KMS-11 (cell line): ENCODE measurements at regions not wholly inside any gene's neighbourhood (a gene's known extent, or its start where the extent isn't known, plus 50 kb on each side); places are given as distances from the start of the nearest gene placed in this dataset.

Experiments used
- H2AFZ ChIP-seq: fragments of 200-600 bp; sonication (generic); 2 replicates; pipeline ENCODE4 v1.6.1; 2016; ENCODE audit warnings: antibody characterized with exemption, mixed run types, low read depth
- H3K27ac ChIP-seq: fragments of 200-600 bp; sonication (generic); 2 replicates; pipeline ENCODE4 v1.6.1; 2016; ENCODE audit warnings: mild to moderate bottlenecking, mixed run types
- H3K27me3 ChIP-seq: fragments of 200-600 bp; sonication (generic); 2 replicates; pipeline ENCODE4 v1.6.1; 2017; ENCODE audit warnings: mild to moderate bottlenecking, low read depth, mixed run types, moderate library complexity; ENCODE audit not compliant: insufficient read depth
- H3K36me3 ChIP-seq: fragments of 200-600 bp; sonication (generic); 2 replicates; pipeline ENCODE4 v1.6.1; 2017; ENCODE audit warnings: mild to moderate bottlenecking, mixed run types; ENCODE audit not compliant: insufficient read depth
- H3K4me1 ChIP-seq: fragments of 200-600 bp; sonication (generic); 2 replicates; pipeline ENCODE4 v1.6.1; 2016; ENCODE audit warnings: mild to moderate bottlenecking, low read depth, mixed run types; ENCODE audit not compliant: poor library complexity, severe bottlenecking
- H3K4me2 ChIP-seq: fragments of 200-600 bp; sonication (generic); 2 replicates; pipeline ENCODE4 v1.7.0; 2016; ENCODE audit warnings: mild to moderate bottlenecking, mixed run types
- H3K4me3 ChIP-seq: fragments of 200-600 bp; sonication (generic); IDR thresholded peaks from 2 replicates; pipeline ENCODE4 v1.6.1; 2017; ENCODE audit warnings: low read depth, low read length, mixed read lengths; ENCODE audit not compliant: insufficient read depth
- H3K79me2 ChIP-seq: fragments of 200-600 bp; sonication (generic); 2 replicates; pipeline ENCODE4 v1.6.1; 2016; ENCODE audit warnings: low read depth, mixed run types; ENCODE audit not compliant: insufficient read depth
- H3K9ac ChIP-seq: fragments of 200-600 bp; sonication (generic); 2 replicates; pipeline ENCODE4 v1.6.1; 2016; ENCODE audit warnings: mild to moderate bottlenecking, mixed run types
- H4K20me1 ChIP-seq: fragments of 200-600 bp; sonication (generic); 2 replicates; pipeline ENCODE4 v1.6.1; 2016; ENCODE audit warnings: mild to moderate bottlenecking, mixed run types; ENCODE audit not compliant: insufficient read depth
- CTCF ChIP-seq: fragments of 200-600 bp; sonication (generic); conservative IDR thresholded peaks from 2 replicates; pipeline ENCODE4 v1.6.1; 2017; ENCODE audit warnings: low read depth, mild to moderate bottlenecking, antibody characterized with exemption, low read length, moderate library complexity, mixed read lengths

GRCh38 chr15:38624244-38625205, 59.9 kb upstream of the RASGRP1 start:
- no peaks in the 10 kb centered on the region for H3K36me3 ChIP-seq
- H3K27me3 ChIP-seq = no peaks in the 10 kb centered on the region
- H3K4me2 ChIP-seq = no peak overlapping the region
- H2AFZ ChIP-seq = no peak overlapping the region
- H3K4me3 ChIP-seq = no peak overlapping the region
- no peaks in the 10 kb centered on the region for H4K20me1 ChIP-seq
- no peaks in the 10 kb centered on the region for H3K79me2 ChIP-seq
- no peaks in the 10 kb centered on the region for H3K4me1 ChIP-seq
- H3K27ac ChIP-seq = no peak overlapping the region
- TF ChIP-seq CTCF = no peak
- H3K9ac ChIP-seq = no peak overlapping the region

- H3K9ac ChIP-seq = no peak overlapping the region
- H3K27ac ChIP-seq = no peak overlapping the region
- no peaks in the 10 kb centered on the region for H3K4me1 ChIP-seq
- no peak overlapping the region for H3K4me2 ChIP-seq
- no peak overlapping the region for H2AFZ ChIP-seq
- no peaks in the 10 kb centered on the region for H3K27me3 ChIP-seq
- no peak overlapping the region for H3K4me3 ChIP-seq
- no peaks in the 10 kb centered on the region for H4K20me1 ChIP-seq
- no peaks in the 10 kb centered on the region for H3K79me2 ChIP-seq
- no peak for TF ChIP-seq CTCF
- no peaks in the 10 kb centered on the region for H3K36me3 ChIP-seq
These were observed 61.3 kb upstream of the RASGRP1 start for GRCh38 chr15:38625886-38626285.

GRCh38 chr15:38626443-38627050, 61.9 kb upstream of the RASGRP1 start:
- Histone ChIP-seq H4K20me1 (no peaks in the 10 kb centered on the region), H2AFZ (no peak overlapping the region), H3K36me3 (no peaks in the 10 kb centered on the region), H3K4me2 (no peak overlapping the region), H3K4me3 (no peak overlapping the region), H3K9ac (no peak overlapping the region), H3K27ac (no peak overlapping the region), H3K4me1 (no peaks in the 10 kb centered on the region), H3K79me2 (no peaks in the 10 kb centered on the region), H3K27me3 (no peaks in the 10 kb centered on the region)
- TF ChIP-seq CTCF = no peak

- Histone ChIP-seq H4K20me1 (no peaks in the 10 kb centered on the region), H3K9ac (no peak overlapping the region), H3K79me2 (no peaks in the 10 kb centered on the region), H3K4me1 (no peaks in the 10 kb centered on the region), H3K27me3 (no peaks in the 10 kb centered on the region), H3K4me3 (no peak overlapping the region), H3K36me3 (no peaks in the 10 kb centered on the region), H2AFZ (no peak overlapping the region), H3K27ac (no peak overlapping the region), H3K4me2 (no peak overlapping the region)
- TF ChIP-seq CTCF = no peak
These were observed 63.2 kb upstream of the RASGRP1 start for GRCh38 chr15:38627689-38628277.
